SK-MEL-5 (cell line): ENCODE measurements at regions not wholly inside any gene's neighbourhood (a gene's known extent, or its start where the extent isn't known, plus 50 kb on each side); places are given as distances from the start of the nearest gene placed in this dataset.
A peak's percentile ranks its signal among the peaks of the same experiment; 100 is the strongest.

ENCODE experiments used
- DNase-seq: peaks from one replicate; pipeline ENCODE4 v3.0.0-alpha.2; 2016; ENCODE audit warnings: low read depth, low spot score
- in situ Hi-C: cut with HindIII; loops from 2 replicates; pipeline ENCODE4 v1.10.0; 2016; ENCODE audit warnings: low sequenced_read_pairs, high pct_unique_total_duplicates, low pct_unique_long_range_greater_than_20kb

DNA sequence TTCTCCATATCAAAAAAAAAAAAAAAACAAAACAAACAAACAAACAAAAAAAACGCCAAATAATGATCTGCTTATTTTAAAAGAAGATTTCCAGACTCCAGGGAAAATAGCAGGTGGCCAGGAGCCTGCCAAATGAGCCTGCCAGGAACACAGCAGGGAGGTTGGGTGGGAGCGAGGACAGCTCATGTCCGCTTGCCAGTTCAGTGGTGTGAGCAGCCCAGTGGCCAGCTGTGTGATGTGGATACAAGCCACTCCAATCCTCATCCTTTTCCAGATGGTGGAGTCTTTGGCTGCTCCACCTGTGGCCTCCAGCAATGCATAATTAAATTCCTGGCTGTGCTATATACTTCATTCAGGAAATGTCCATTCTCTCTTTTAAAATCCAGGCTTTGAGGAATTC is 1025.1 kb upstream of the C9orf72 start:
- no peak for DNase-seq
- in situ Hi-C loops, result no loop called here

DNA sequence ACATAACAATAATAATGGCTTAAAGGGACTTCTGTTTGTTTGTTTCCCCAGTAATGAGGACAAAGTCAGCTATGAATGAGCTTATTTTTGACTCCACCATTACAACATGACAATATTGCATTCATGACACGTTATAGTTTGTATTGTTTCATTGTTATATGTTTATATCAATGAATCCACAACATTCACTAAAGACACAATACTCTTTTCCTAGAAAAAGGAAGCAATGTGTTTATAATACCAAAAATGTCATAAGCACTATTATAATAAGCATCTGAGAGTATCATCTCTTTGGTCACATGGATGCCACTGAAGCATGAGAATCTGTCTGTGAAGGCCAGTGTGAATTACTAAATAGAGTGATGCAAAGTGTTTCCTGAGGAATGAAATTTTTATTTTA is 1026.9 kb upstream of the C9orf72 start:
- DNase-seq, result peak; percentile 16
- in situ Hi-C loops, result no loop called here

DNA sequence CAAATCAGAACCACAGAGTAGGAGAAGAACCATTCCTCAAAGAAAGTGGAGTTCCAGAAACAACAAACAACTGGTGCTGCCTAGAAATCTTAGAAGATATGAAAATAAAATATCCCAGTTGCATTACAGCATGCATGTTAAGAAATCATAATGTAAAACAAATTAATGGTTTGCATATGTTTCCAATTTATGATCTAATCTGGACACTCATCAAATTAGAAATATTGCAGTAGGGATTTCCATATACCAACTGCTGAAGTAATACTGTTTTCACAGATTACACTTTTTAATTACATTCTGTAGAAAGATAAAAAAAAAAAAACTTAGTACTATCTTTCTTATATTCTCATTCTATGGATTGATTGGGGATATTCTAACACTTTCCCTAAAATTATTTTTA is 1034.6 kb upstream of the C9orf72 start:
- no peak for DNase-seq
- in situ Hi-C loops, result no loop called here

DNA sequence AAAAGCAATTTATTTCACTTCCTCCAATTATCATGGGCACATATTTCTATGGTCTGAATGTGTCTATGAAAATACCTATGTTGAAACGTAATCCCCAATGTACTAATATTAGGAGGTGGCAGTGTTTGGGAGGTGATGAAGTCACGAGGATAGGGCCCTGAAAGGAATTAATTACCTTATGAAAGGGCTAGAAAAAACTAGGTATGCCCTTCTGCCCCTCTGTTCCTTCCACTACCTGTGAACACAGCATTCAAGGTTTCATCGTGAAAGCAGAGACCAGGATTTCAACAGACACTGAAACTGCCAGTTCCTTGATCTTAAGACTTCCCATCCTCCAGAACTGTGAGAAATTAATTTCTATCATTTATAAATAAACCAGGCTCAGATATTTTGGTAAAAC is 1037.1 kb upstream of the C9orf72 start:
- in situ Hi-C loops, result no loop called here
- no peak for DNase-seq

DNA sequence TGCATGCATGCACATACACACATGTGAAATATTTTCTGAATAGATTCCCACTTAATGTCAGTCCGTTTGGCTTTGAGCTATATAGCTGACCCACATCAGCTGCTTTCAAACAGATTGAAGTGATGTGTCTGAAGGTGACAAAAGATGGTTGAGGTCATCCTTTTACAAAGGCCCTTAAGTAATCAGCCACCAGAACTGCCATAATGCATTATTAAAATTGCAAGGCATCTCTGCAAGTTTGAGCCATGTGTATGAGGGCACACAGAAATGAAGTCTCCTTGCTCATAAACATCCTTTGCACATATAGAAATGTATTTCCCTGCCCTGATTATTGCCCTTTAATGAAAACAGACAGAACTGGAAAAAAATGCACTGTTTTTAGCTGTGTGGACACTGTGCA is 1043.0 kb upstream of the C9orf72 start:
- in situ Hi-C loops, result no loop called here
- DNase-seq, result no peak

DNA sequence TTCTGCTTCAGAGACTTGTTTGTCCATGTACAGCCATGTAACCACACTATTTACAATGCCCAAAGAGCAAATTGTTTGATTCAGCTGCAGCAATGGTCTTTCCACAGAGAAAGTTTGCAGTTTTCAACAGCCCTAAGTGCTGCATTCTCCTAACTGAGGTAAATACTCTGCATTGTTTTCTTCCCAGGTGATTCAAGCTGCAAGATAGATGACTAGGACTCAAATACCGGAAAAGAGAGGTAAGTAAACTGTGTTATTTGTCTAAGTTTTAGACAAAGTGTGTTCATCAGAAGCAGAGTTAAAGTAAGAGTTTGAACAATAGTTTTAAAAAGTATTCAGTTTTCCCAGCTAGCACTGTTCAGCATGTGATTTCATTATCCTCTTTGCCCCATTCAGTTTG is 1046.7 kb upstream of the C9orf72 start:
- in situ Hi-C loops, result no loop called here

DNA sequence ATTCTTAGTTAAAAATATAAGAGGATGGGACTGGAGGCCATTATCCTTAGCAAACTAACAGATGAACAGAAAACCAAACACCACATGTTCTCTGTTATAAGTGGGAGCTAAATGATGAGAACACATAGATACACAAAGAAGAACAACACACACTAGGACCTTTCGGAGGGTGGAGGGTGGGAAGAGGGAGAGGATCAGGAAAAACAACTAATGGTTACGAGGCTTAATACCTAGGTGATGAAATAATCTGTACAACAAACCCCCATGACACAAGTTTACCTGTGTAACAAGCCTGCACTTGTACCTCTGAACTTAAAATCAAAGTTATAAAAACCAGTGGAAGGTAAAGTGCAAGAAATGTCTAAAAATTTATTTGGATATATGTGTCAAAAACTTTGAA is 1047.4 kb upstream of the C9orf72 start:
- in situ Hi-C loops, result no loop called here
- no peak for DNase-seq

More for the DNA sequence above, 1046.7 kb upstream of the C9orf72 start:
- no peak for DNase-seq

DNA sequence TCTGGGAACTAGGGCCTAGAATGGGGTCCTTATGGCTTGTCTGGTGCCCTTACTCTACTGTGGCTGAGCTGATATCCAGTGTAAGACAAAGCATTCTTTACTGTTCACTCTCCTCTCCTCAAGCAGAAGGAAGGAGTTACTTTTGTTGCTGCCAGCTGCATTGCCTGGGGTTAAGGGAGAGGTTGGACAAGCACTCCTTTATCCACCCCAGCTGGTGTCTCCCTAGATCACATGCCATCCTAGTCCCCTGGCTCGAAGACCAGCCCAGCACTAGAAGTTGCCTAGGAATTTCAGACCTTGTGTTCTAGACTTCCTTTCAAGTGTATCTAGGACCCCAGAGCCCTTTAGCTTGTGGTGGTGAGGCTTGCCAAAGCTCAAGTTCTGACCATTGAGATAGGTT is 1051.5 kb upstream of the C9orf72 start:
- in situ Hi-C loops, result no loop called here
- peak; percentile 78 for DNase-seq

DNA sequence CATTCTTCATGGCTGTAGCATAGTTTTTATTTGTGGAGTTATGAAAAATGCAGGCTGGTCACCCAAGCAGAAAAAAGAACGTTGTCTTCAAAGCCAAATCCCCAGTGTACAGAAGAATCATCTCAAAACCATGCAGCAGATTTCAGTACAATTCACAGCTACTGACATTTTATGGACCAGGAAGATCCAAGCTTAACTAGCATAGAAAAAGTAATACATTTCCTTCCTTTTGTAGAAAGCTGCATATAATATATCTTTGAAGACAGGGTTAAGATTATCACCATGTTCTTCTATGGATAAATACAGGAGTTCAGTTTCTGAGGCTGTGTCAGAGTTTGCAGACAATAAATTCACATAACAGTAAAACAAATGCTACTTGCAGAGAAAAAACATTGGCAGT is 1054.8 kb upstream of the C9orf72 start:
- in situ Hi-C loops, result no loop called here
- DNase-seq, result no peak

DNA sequence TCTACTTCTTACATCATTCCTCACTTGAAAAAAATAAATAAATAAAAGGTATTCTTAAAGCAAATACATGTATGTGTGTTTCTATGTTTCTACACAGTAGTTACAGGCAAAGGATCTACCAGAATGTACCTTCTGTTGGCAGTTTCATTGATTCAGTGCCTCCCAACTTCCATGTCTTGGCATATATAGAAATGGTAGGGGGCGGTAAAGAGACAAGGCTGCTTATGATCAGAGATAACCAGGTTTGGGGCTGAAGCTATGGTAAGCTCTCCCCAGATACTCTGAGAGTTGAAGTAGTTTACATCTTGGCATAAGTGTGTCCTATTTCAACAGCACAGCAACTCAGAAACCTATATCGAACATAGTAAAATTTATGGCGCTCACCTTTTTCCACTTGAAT is 1075.4 kb upstream of the C9orf72 start:
- peak; percentile 47 for DNase-seq
- in situ Hi-C loops, result no loop called here

DNA sequence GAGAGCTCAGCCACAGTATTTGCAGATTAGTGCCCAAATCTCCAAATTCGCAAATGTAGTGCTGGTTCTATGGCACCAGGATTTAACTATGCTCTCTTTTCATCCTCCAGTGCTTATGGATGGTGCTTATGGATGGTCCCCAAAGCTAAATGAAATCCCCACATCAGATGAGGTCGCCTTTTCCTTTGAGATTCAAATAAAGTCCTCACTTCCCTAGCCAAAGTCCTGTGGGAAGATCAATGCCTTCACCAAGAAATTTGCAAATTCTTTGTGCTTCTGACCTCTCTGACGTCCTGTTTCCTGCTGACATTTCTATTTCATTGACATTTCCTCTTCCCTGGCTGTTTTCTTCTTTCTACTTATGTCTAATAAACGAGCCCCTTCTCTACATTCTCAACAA is 1077.0 kb upstream of the C9orf72 start:
- in situ Hi-C loops, result no loop called here
- no peak for DNase-seq

DNA sequence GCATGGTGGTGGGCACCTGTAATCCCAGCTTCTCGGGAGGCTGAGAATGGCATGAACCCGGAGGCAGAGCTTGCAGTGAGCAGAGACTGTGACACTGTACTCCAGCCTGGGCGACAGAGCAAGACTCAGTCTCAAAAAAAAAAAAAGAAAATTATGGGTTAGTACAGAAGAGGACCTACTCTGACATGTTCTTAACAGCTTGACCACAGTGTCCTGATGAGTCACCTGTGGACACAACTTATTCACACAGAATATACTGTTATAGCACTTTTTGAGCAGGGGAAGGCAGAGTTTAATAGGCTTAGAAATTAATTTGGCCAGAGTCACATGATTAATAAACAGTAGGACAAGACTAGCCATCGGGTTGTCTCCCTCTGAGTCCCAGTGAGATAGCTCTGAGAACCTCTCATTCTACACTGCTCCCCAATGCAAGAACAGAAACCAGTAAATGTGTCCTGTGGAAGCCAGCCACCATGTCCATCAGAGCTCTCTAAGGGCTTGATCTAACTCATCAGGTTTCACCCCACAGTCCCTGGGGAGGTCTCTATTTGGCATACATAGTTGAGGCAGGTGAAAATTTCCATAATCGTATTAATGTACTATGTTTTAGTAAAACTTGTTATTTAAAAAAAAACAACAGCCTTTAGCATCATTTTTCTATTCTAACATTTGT is 1077.9 kb upstream of the C9orf72 start:
- no peak for DNase-seq
- in situ Hi-C loops, result no loop called here

DNA sequence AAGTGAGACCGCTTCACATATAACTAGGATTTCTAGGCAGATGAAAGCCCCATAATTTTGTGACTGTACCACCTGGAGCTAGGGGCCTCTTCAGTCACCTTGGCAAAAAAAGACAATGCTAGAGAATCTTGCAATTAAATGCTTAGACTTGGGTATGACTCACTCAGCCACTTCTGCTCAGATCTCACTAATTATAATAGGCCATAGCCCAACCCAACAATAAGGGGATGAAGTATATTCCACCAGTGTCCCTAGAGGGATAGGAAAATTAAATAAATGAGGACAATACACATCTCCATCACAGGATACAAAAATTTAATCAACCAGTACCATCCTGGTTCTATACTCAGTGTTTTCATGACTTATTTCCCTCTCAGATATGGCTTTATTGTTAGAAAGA is 1079.9 kb upstream of the C9orf72 start:
- in situ Hi-C loops, result no loop called here
- DNase-seq, result no peak

DNA sequence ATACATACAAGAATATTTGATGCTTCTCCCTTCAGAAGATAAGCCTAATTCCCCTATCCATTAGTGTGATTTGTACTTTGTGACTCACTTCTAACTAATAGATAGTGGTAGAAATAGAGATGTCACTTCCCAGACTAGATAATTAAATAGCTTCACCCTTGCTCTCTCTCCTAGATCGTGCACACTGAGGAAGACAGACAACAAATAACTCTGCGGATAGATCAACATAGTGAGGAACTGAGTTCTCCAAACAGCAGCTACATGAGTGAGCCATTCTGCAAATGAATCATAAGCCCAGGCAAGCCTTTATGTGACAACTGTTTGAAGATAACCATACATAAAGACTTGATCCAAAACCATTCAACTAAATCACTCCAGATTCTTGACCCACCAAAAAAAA is 1083.4 kb upstream of the C9orf72 start:
- in situ Hi-C loops, result no loop called here
- no peak for DNase-seq

DNA sequence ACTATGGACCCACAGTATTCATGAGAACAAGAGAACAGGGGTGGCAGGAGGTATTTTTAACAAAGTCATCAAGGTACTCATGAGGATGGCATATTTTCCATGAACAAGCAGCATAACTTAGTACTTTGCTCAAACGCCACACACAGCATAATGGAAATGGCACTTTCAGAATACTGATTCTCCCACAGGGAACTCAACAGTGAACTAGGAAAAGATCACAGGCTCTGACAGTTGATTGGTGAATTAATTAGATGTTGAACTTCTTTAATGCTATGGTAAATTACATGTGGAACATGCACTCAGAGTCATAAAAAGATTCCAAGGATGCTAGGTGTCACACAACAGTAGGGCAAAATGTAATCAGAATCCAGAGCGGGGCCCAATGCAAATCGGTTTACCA is 1088.6 kb upstream of the C9orf72 start:
- DNase-seq, result no peak
- in situ Hi-C loops, result no loop called here

DNA sequence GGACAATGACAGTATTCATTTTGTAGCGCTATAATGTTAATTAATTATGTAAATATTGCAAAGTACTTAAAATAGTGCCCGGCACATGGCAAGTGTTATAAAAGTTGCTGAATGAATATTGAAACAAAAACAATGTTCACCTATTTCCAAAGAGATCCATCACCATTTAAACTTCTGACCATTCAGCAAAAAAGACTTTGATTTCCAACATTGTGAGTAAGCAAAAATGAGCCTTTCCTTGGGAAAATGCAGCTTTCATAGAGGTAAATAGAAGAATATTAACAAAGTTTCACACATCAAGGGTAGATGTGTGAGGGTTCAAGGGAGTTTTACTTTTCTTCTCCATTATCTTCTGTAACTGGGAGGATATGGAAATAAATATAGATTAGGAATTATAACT is 1089.4 kb upstream of the C9orf72 start:
- DNase-seq, result no peak

DNA sequence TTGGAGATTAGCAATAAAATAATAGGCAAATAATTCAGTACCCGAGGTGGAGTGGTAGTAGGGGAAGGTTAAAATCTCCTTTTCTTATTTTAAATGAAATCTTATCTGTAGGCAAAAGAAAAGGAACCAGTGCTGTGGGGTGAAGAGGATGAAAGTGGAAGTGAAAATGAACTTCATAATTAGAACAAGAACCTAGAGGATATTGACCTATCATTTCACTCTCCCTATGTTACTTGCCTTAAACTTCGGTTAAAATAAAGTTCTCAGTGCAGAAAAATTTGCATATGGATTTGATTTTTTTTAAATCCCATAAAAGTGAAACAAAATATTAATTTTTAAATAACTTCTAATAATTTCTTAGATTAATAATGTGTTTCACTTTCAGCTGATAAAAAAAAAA is 1094.9 kb upstream of the C9orf72 start:
- DNase-seq, result no peak
- in situ Hi-C loops, result no loop called here

More for the DNA sequence above, 1089.4 kb upstream of the C9orf72 start:
- in situ Hi-C loops, result no loop called here

DNA sequence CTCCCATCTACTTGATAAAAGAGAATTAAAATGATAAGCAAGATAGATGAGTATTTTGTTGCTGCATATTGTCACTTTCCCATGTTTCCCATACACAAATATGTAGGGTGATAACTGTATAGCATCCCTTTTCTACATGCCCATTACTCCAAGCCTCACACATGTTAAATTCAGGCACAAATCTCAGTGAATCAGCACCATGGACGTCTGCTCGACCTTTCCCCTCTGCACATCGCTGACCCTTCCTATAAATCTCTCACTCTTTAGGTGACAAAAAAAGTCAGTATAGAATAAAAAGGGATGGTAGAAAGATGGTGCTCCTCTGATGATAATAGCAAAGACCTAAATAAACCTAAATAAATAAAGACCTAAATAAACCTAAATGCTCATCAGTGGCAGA is 1097.7 kb upstream of the C9orf72 start:
- in situ Hi-C loops, result no loop called here
- no peak for DNase-seq

DNA sequence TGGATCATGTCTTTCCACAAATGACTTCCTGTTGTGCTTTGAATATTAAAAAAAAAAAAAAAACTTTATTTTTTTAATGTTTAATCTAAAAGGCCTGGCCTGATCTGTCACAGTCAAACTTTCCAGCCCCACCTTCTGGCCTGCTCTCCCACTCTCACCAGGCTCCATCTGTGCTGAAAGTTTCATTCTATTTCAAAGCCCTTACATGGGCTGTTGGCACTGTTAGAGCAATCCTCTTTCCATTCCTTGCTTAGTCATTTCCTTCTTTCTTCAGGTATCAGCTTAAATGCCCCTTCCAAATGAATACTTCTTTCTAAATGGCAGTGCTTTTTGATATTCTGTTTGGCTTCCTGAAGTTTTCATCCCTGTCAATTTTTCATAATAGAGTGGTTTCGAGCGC is 1104.8 kb upstream of the C9orf72 start:
- in situ Hi-C loops, result no loop called here
- no peak for DNase-seq

DNA sequence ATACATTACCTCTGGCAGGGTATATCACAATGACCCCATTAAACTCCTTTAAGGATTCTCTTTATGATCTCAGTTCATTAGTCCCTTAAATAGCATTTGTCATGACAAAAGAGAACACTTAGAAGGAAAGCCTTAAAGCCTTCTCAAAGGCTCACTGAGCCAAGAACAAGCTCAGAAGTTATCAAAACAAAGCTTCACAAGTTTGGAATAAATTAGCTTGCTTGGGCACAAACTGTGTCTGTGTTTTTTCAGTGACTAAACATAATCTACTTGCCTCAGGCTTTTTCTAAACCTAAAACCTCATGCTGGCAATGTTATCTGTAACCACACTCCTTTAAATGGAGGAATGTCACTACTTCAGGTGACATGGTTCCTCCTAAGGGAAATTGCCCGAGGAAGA is 1114.9 kb upstream of the C9orf72 start:
- DNase-seq, result no peak

More for the DNA sequence above, 1114.9 kb upstream of the C9orf72 start:
- in situ Hi-C loops, result no loop called here
